HEK293 (cell line): ENCODE measurements at regions not wholly inside any gene's neighbourhood (a gene's known extent, or its start where the extent isn't known, plus 50 kb on each side); places are given as distances from the start of the nearest gene placed in this dataset.

ENCODE experiments used
- CTCF ChIA-PET: fragments of 350-600 bp; formaldehyde crosslinking; extraction: SDS; loops from one replicate; lab custom pipeline; 2021; ENCODE audit warnings: antibody characterized with exemption; lab: Yijun Ruan, JAX
- POLR2A ChIA-PET: fragments of 300-600 bp; formaldehyde crosslinking; extraction: SDS; loops from one replicate; lab custom pipeline; 2020; ENCODE audit warnings: antibody characterized with exemption, inconsistent platforms; lab: Yijun Ruan, JAX
- H3K27ac ChIP-seq: fragments of 200-500 bp; sonication (Bioruptor generic); 2 replicates; pipeline ENCODE4 v1.5.1; 2014; ENCODE audit warnings: low read depth, low read length, control low read depth, inconsistent platforms; ENCODE audit errors: extremely low read depth
- H3K36me3 ChIP-seq, 2 experiments: fragments of 200-500 bp in 1 of 2; sonication (Bioruptor generic) in 1 of 2; 1 replicate in 1 of 2; 2 replicates in 1 of 2; pipeline ENCODE4 v1.5.1; 2014 to 2017; ENCODE audit warnings: inconsistent platforms in 2 of 2, low read length in 2 of 2; ENCODE audit not compliant: control insufficient read depth in 2 of 2, insufficient read depth in 1 of 2
- H3K4me1 ChIP-seq: fragments of 200-500 bp; sonication (Bioruptor generic); 2 replicates; pipeline ENCODE4 v1.5.1; 2014; ENCODE audit warnings: mild to moderate bottlenecking, low read length, inconsistent platforms; ENCODE audit not compliant: control insufficient read depth, insufficient read depth
- H3K4me3 ChIP-seq: 2 replicates; pipeline ENCODE4 v1.5.1; 2011; ENCODE audit warnings: low read depth, mild to moderate bottlenecking, control low read depth, low read length, moderate library complexity
- H3K9me3 ChIP-seq: fragments of 200-500 bp; sonication (Bioruptor generic); 2 replicates; pipeline ENCODE4 v1.5.1; 2014; ENCODE audit warnings: low read depth, low read length, inconsistent platforms; ENCODE audit not compliant: control insufficient read depth, insufficient read depth
- GLI4 ChIP-seq: fragments of 450-650 bp; formaldehyde crosslinking; IDR thresholded peaks from 2 replicates; pipeline ENCODE4 v1.5.1; 2016; ENCODE audit warnings: missing biosample characterization, missing genetic modification characterization
- GLIS1 ChIP-seq: fragments of 450-650 bp; formaldehyde crosslinking; IDR thresholded peaks from 2 replicates; pipeline ENCODE4 v1.5.1; 2016; ENCODE audit warnings: missing biosample characterization, missing genetic modification characterization
- KLF1 ChIP-seq: fragments of 450-650 bp; formaldehyde crosslinking; IDR thresholded peaks from 2 replicates; pipeline ENCODE4 v1.5.1; 2016; ENCODE audit warnings: missing biosample characterization, missing genetic modification characterization
- KLF10 ChIP-seq: fragments of 450-650 bp; IDR thresholded peaks from 2 replicates; pipeline ENCODE4 v1.5.1; 2018; ENCODE audit warnings: missing biosample characterization, mild to moderate bottlenecking, missing genetic modification characterization
- KLF16 ChIP-seq: fragments of 450-650 bp; formaldehyde crosslinking; IDR thresholded peaks from 2 replicates; pipeline ENCODE4 v1.5.1; 2017; ENCODE audit warnings: missing biosample characterization, missing genetic modification characterization
- MEIS1 ChIP-seq: sonication (generic); formaldehyde crosslinking; IDR thresholded peaks from 2 replicates; pipeline ENCODE4 v1.8.1; 2022; ENCODE audit warnings: missing genetic modification reagents, mild to moderate bottlenecking, borderline replicate concordance
- OVOL3 ChIP-seq: fragments of 450-650 bp; formaldehyde crosslinking; IDR thresholded peaks from 2 replicates; pipeline ENCODE4 v1.5.1; 2016; ENCODE audit warnings: missing biosample characterization, missing genetic modification characterization
- SETDB1 ChIP-seq: IDR thresholded peaks from one replicate; pipeline ENCODE4 v1.6.1; 2017; ENCODE audit warnings: mild to moderate bottlenecking, low read length, moderate library complexity, mixed read lengths; ENCODE audit not compliant: insufficient read length
- SP7 ChIP-seq: fragments of 450-650 bp; formaldehyde crosslinking; IDR thresholded peaks from 2 replicates; pipeline ENCODE4 v1.5.1; 2016; ENCODE audit warnings: missing biosample characterization, missing genetic modification characterization
- TCF7L2 ChIP-seq: IDR thresholded peaks from 2 replicates; pipeline ENCODE4 v1.6.1; 2011; ENCODE audit warnings: low read depth, mild to moderate bottlenecking, inconsistent platforms, low read length, moderate library complexity, borderline replicate concordance
- YY1 ChIP-seq: fragments of 450-650 bp; formaldehyde crosslinking; IDR thresholded peaks from 2 replicates; pipeline ENCODE4 v1.5.1; 2018; ENCODE audit warnings: missing biosample characterization, missing genetic modification characterization
- ZNF140 ChIP-seq: fragments of 450-650 bp; formaldehyde crosslinking; IDR thresholded peaks from 2 replicates; pipeline ENCODE4 v1.5.1; 2016; ENCODE audit warnings: missing biosample characterization, missing genetic modification characterization
- ZNF292 ChIP-seq: fragments of 450-650 bp; formaldehyde crosslinking; IDR thresholded peaks from 2 replicates; pipeline ENCODE4 v1.5.1; 2016; ENCODE audit warnings: low read depth, missing biosample characterization, missing genetic modification characterization, borderline replicate concordance
- ZNF335 ChIP-seq: fragments of 450-650 bp; formaldehyde crosslinking; conservative IDR thresholded peaks from 2 replicates; pipeline ENCODE4 v1.5.1; 2016; ENCODE audit warnings: missing biosample characterization, missing genetic modification characterization
- ZNF350 ChIP-seq: fragments of 450-650 bp; formaldehyde crosslinking; IDR thresholded peaks from 2 replicates; pipeline ENCODE4 v1.5.0; 2017; ENCODE audit warnings: missing biosample characterization, mild to moderate bottlenecking, missing genetic modification characterization
- ZNF354C ChIP-seq: fragments of 450-650 bp; formaldehyde crosslinking; IDR thresholded peaks from 2 replicates; pipeline ENCODE4 v1.5.1; 2016; ENCODE audit warnings: missing biosample characterization, missing genetic modification characterization, low read depth, borderline replicate concordance
- ZNF366 ChIP-seq: fragments of 450-650 bp; formaldehyde crosslinking; conservative IDR thresholded peaks from 2 replicates; pipeline ENCODE4 v1.5.1; 2016; ENCODE audit warnings: missing biosample characterization, missing genetic modification characterization
- ZNF404 ChIP-seq: fragments of 450-650 bp; formaldehyde crosslinking; IDR thresholded peaks from 2 replicates; pipeline ENCODE4 v1.5.1; 2017; ENCODE audit warnings: missing biosample characterization, missing genetic modification characterization
- ZNF433 ChIP-seq: fragments of 450-650 bp; formaldehyde crosslinking; IDR thresholded peaks from 2 replicates; pipeline ENCODE4 v1.5.1; 2016; ENCODE audit warnings: missing biosample characterization, missing genetic modification characterization, low read depth
- ZNF473 ChIP-seq: fragments of 450-650 bp; formaldehyde crosslinking; IDR thresholded peaks from 2 replicates; pipeline ENCODE4 v1.5.1; 2017; ENCODE audit warnings: missing biosample characterization, missing genetic modification characterization
- ZNF580 ChIP-seq: fragments of 450-650 bp; formaldehyde crosslinking; IDR thresholded peaks from 2 replicates; pipeline ENCODE4 v1.5.1; 2016; ENCODE audit warnings: missing biosample characterization, missing genetic modification characterization
- ZNF596 ChIP-seq: fragments of 450-650 bp; IDR thresholded peaks from 2 replicates; pipeline ENCODE4 v1.5.0; 2018; ENCODE audit warnings: missing biosample characterization, mild to moderate bottlenecking, missing genetic modification characterization, moderate library complexity
- ZNF621 ChIP-seq: fragments of 450-650 bp; formaldehyde crosslinking; IDR thresholded peaks from 2 replicates; pipeline ENCODE4 v1.5.1; 2017; ENCODE audit warnings: missing biosample characterization, missing genetic modification characterization
- ZNF623 ChIP-seq: fragments of 450-650 bp; formaldehyde crosslinking; IDR thresholded peaks from 2 replicates; pipeline ENCODE4 v1.5.1; 2016; ENCODE audit warnings: missing biosample characterization, missing genetic modification characterization
- ZNF629 ChIP-seq: fragments of 450-650 bp; formaldehyde crosslinking; IDR thresholded peaks from 2 replicates; pipeline ENCODE4 v1.5.1; 2017; ENCODE audit warnings: missing biosample characterization, missing genetic modification characterization
- ZNF654 ChIP-seq: fragments of 450-650 bp; formaldehyde crosslinking; IDR thresholded peaks from 2 replicates; pipeline ENCODE4 v1.5.1; 2016; ENCODE audit warnings: low read depth, missing biosample characterization, missing genetic modification characterization
- ZNF660 ChIP-seq: fragments of 450-650 bp; IDR thresholded peaks from 2 replicates; pipeline ENCODE4 v1.5.1; 2018; ENCODE audit warnings: missing biosample characterization, mild to moderate bottlenecking, missing genetic modification characterization
- ZNF664 ChIP-seq: fragments of 450-650 bp; formaldehyde crosslinking; IDR thresholded peaks from 2 replicates; pipeline ENCODE4 v1.5.1; 2016; ENCODE audit warnings: missing biosample characterization, missing genetic modification characterization
- ZNF768 ChIP-seq: fragments of 450-650 bp; formaldehyde crosslinking; IDR thresholded peaks from 2 replicates; pipeline ENCODE4 v1.5.1; 2018; ENCODE audit warnings: missing biosample characterization, mild to moderate bottlenecking, missing genetic modification characterization
- ZNF785 ChIP-seq: fragments of 450-650 bp; formaldehyde crosslinking; IDR thresholded peaks from 2 replicates; pipeline ENCODE4 v1.5.1; 2016; ENCODE audit warnings: missing biosample characterization, missing genetic modification characterization
- ZNF791 ChIP-seq: fragments of 450-650 bp; formaldehyde crosslinking; IDR thresholded peaks from 2 replicates; pipeline ENCODE4 v1.5.1; 2016; ENCODE audit warnings: missing biosample characterization, missing genetic modification characterization
- ZNF843 ChIP-seq: fragments of 450-650 bp; formaldehyde crosslinking; IDR thresholded peaks from 2 replicates; pipeline ENCODE4 v1.5.1; 2016; ENCODE audit warnings: missing biosample characterization, missing genetic modification characterization
- ZSCAN30 ChIP-seq: fragments of 450-650 bp; IDR thresholded peaks from 2 replicates; pipeline ENCODE4 v1.5.1; 2018; ENCODE audit warnings: missing biosample characterization, mild to moderate bottlenecking, missing genetic modification characterization, moderate library complexity
- ZXDB ChIP-seq: fragments of 450-650 bp; formaldehyde crosslinking; IDR thresholded peaks from 2 replicates; pipeline ENCODE4 v1.5.1; 2016; ENCODE audit warnings: missing biosample characterization, missing genetic modification characterization

GRCh38 chr18:60623331-60623730 lies 250.8 kb upstream of the MC4R start (continued):
- TF ChIP-seq KLF1 (tag by site-specific recombination) = no peak
- TF ChIP-seq ZNF596 (tag by site-specific recombination) = no peak
- TF ChIP-seq ZNF623 (tag by site-specific recombination) = no peak
- no peak for TF ChIP-seq KLF10 (tag by site-specific recombination)
- no peak for TF ChIP-seq MEIS1 (CRISPR knock-in tag)
- no peak for TF ChIP-seq GLI4 (tag by site-specific recombination)
- no peak for TF ChIP-seq SETDB1
- no peak for TF ChIP-seq ZNF473 (tag by site-specific recombination)
- TF ChIP-seq ZNF664 (tag by site-specific recombination) = no peak

GRCh38 chr18:60624207-60624606 lies 251.6 kb upstream of the MC4R start:
- no peaks in the 10 kb centered on the region for H3K9me3 ChIP-seq
- H3K4me1 ChIP-seq = no peaks in the 10 kb centered on the region
- ChIA-PET CTCF (interaction anchor here (0.5 kb wide), 1 partner anchor 11 kb away, joined by 3 read pairs; no protein-coding TSS in a partner anchor), POLR2A (no interaction called here)
- H3K36me3 ChIP-seq = no peaks in the 10 kb centered on the region
- TF ChIP-seq ZNF664 (tag by site-specific recombination) (no peak), YY1 (no peak), ZNF292 (no peak), ZNF354C (tag by site-specific recombination) (no peak), ZNF660 (tag by site-specific recombination) (no peak), ZNF785 (tag by site-specific recombination) (no peak), SP7 (no peak), GLIS1 (tag by site-specific recombination) (no peak)
- H3K27ac ChIP-seq = no peak overlapping the region
- no peak overlapping the region for H3K4me3 ChIP-seq

- Histone ChIP-seq H3K27ac (no peak overlapping the region), H3K9me3 (no peaks in the 10 kb centered on the region), H3K36me3 (no peaks in the 10 kb centered on the region), H3K4me1 (no peaks in the 10 kb centered on the region), H3K4me3 (no peak overlapping the region)
- TF ChIP-seq KLF16 (tag by site-specific recombination) = no peak
- no peak for TF ChIP-seq ZSCAN30 (tag by site-specific recombination)
- TF ChIP-seq ZNF654 (tag by site-specific recombination) = no peak
- no peak for TF ChIP-seq KLF10 (tag by site-specific recombination)
- no peak for TF ChIP-seq ZNF366 (tag by site-specific recombination)
- TF ChIP-seq GLIS1 (tag by site-specific recombination) = no peak
- TF ChIP-seq ZNF621 = no peak
- TF ChIP-seq ZNF140 = no peak
- no peak for TF ChIP-seq ZNF629 (tag by site-specific recombination)
- POLR2A ChIA-PET = no interaction called here
- CTCF ChIA-PET = no interaction called here
These were observed 267.3 kb upstream of the MC4R start for GRCh38 chr18:60639836-60640235.

- Histone ChIP-seq H3K9me3 (no peaks in the 10 kb centered on the region), H3K36me3 (no peaks in the 10 kb centered on the region), H3K27ac (no peak overlapping the region), H3K4me3 (no peak overlapping the region), H3K4me1 (no peaks in the 10 kb centered on the region)
- ChIA-PET POLR2A (no interaction called here), CTCF (interaction anchor here (0.6 to 0.7 kb wide), 2 partner anchors 778 to 1749 kb away, joined by 3 read pairs; no protein-coding TSS in a partner anchor)
- no peak for TF ChIP-seq ZNF580 (tag by site-specific recombination)
- no peak for TF ChIP-seq ZNF335 (tag by site-specific recombination)
- TF ChIP-seq ZNF768 (tag by site-specific recombination) = no peak
- TF ChIP-seq ZNF843 (tag by site-specific recombination) = no peak
- TF ChIP-seq ZNF433 (tag by site-specific recombination) = no peak
- no peak for TF ChIP-seq ZNF791 (tag by site-specific recombination)
- no peak for TF ChIP-seq ZXDB
- no peak for TF ChIP-seq ZNF350 (tag by site-specific recombination)
- no peak for TF ChIP-seq TCF7L2
- no peak for TF ChIP-seq ZNF404 (tag by site-specific recombination)
- no peak for TF ChIP-seq OVOL3 (tag by site-specific recombination)
These were observed 270.4 kb upstream of the MC4R start for GRCh38 chr18:60643009-60643408.
